SU-DHL-6 (cell line): ENCODE measurements at regions not wholly inside any gene's neighbourhood (a gene's known extent, or its start where the extent isn't known, plus 50 kb on each side); places are given as distances from the start of the nearest gene placed in this dataset.

Source experiments
- EZH2phosphoT487 ChIP-seq: fragments of 200-600 bp; sonication (generic), shearing (Covaris generic); conservative IDR thresholded peaks from 2 replicates; pipeline ENCODE4 v1.6.1; 2018; ENCODE audit warnings: mild to moderate bottlenecking, antibody characterized with exemption, low read length, moderate library complexity, mixed read lengths
- TF ChIP-seq, protein P1 (sequence below): fragments of 200-600 bp; sonication (generic); IDR thresholded peaks from one replicate; pipeline ENCODE4 v1.5.1; 2017; ENCODE audit warnings: antibody characterized with exemption, mild to moderate bottlenecking, low read length, moderate library complexity; ENCODE audit not compliant: insufficient read depth, poor library complexity, severe bottlenecking

DNA sequence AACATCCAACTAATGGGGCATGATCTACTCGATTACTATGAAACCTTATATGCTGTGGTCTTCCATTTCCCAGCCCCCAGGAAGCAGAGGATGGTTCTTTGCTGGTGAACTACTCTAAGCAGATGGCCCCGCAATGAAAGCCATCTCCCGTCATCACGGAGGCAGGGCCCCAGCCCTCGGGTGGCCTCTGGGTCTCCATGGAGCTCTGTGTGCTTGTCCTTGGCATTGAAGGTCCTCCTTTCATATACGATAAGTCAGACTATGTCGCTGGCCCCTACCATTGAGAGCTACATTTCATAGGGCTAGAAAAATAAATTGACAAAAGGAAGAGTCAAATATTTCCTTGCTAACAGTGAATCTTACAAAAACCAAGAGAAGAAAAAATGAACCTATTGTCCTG is 416.8 kb downstream of the CMPK2 start:
- TF ChIP-seq, protein P1, sequence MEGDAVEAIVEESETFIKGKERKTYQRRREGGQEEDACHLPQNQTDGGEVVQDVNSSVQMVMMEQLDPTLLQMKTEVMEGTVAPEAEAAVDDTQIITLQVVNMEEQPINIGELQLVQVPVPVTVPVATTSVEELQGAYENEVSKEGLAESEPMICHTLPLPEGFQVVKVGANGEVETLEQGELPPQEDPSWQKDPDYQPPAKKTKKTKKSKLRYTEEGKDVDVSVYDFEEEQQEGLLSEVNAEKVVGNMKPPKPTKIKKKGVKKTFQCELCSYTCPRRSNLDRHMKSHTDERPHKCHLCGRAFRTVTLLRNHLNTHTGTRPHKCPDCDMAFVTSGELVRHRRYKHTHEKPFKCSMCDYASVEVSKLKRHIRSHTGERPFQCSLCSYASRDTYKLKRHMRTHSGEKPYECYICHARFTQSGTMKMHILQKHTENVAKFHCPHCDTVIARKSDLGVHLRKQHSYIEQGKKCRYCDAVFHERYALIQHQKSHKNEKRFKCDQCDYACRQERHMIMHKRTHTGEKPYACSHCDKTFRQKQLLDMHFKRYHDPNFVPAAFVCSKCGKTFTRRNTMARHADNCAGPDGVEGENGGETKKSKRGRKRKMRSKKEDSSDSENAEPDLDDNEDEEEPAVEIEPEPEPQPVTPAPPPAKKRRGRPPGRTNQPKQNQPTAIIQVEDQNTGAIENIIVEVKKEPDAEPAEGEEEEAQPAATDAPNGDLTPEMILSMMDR = no peak
- TF ChIP-seq EZH2phosphoT487 = no peak
